ENCODE measurements at regions not wholly inside any gene's neighbourhood (a gene's known extent, or its start where the extent isn't known, plus 50 kb on each side); places are given as distances from the start of the nearest gene placed in this dataset.

- TF ChIP-seq POLR2AphosphoS5 (IDR thresholded peaks at IDR 0.05; ENCODE audit: insufficient read depth in 1 of 2, low read depth in 1 of 2) (no peak), CTCF (IDR thresholded peaks at IDR 0.05) (no peak)
These were observed 127.1 kb downstream of the TAF11L14 start for GRCh38 chr5:17761326-17761725.

Measured in vagina (tissue), 2 donors.